HG03457 (cell line): ENCODE measurements at regions not wholly inside any gene's neighbourhood (a gene's known extent, or its start where the extent isn't known, plus 50 kb on each side); places are given as distances from the start of the nearest gene placed in this dataset.

Experiments used
- ATAC-seq: cut with Tn5 transposase; IDR thresholded peaks from one replicate; pipeline ENCODE4 v1.9.1; 2021; ENCODE audit warnings: moderate number of reproducible peaks; ENCODE audit not compliant: unreplicated experiment

DNA sequence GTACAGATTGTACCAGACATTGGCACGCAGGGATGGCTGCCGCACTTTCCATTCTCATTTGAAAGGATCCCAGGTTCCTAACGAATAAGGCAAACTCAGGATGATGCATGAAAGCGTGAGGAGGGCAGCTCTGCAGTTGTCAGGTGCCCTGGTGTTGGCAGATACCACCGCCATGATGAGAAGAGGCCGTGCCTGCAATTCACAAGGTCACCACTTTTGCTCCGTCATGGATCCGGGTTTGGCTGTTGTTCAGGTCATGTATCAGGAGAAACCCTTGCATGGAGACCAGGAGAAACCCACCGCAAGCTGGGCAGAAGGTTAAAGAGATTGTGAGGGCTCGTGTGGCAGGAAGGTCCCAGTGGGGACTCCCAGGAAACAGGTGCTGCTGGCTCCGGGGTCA, 233.2 kb downstream of the KLF6 start:
- ATAC-seq, result no peak

DNA sequence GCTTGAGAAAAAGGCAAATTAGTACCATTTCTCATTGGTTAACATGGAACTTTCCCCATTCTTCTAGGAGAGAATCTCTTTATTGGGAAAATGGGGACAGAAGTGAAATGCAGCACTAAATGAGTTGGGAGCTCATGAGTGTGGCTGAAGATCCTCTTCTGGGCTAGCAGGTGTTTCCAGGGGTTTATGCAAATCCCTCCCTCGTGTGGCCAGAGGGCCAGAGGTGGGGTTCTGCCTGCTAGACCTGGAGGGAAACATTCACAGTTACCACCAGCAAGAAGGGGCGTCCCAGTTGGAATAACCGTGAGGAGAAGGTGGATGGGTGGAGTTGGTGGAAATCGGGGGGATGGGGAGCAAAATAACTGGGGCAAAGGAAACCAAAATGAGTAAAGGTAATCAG, 235.9 kb downstream of the KLF6 start:
- ATAC-seq, result no peak

DNA sequence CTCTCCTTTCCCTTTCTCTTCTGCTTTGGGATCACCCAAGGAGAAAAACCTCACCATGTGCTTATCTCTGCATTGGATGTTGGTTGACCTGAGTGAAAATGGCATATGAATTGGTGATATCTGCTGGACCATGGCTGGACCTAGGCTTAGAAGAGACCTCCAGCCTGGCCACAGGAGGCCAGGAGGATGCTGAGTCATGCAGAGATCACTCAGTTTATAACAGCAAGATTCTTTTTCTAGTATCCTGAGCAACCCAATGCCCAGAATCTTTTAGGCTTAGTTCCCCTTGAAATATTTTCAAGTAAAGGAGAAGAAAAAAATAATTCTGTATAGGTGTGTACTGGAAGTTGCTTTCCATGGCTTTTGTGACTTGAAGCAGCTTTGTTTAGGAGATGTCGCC, 236.3 kb downstream of the KLF6 start:
- ATAC-seq, result no peak

DNA sequence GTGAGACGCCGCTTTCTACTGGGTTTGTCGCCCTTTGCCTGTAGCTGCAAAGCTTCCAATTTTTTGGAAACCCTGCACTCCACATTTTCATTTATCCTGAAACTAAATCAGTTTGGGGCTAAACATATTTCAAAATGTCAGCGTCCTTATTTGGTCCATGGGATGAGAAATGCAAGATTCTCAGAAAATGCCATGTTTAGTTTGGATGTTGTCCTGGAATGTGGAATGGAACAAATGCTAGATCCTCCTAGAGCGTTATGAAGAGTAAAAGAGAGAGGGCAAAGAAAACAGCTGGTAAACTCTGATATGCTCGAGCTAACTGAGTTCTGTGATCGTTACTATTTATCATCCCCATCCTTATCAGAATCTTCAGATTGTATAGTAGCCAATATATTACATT, 236.9 kb downstream of the KLF6 start:
- no peak for ATAC-seq

DNA sequence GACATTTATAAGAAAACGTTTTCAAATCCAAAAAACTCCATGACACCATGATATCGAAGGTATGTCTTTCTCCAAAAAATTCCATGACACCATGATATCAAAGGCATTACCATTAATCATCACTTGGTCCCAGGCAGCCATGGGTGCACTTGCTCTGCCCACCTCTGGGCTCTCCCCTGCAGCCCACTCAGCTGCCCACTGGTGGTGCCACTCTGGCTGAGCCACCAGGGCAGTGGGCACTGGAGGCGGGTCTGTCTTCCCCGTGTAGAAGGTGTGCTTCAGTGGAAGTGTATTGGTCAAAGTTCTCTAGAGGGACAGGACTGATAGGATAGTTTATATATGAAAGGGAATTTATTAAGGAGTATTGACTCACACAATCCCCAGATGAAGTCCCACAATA, 240.4 kb downstream of the KLF6 start:
- ATAC-seq, result no peak

DNA sequence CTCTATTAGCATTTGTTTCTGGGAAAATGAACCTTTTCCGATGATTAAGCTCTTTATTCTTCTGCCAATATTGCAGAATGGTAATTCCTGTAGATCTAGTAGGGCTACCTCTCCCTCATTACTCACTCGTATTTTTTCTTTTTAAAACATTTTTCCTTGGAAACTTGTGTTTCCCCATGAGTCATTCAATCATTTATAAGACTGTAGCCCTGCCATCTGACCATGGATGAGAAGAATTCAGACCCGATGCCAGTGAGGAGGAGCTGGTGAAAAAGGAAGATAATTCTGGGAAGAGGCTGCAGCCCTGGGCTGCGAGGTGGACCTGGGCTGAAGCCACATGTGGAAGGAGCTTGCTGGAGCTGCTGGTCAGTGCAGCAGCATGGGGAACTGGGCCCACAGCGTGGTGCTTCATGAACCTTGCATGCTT, 242.8 kb downstream of the KLF6 start:
- ATAC-seq, result no peak

DNA sequence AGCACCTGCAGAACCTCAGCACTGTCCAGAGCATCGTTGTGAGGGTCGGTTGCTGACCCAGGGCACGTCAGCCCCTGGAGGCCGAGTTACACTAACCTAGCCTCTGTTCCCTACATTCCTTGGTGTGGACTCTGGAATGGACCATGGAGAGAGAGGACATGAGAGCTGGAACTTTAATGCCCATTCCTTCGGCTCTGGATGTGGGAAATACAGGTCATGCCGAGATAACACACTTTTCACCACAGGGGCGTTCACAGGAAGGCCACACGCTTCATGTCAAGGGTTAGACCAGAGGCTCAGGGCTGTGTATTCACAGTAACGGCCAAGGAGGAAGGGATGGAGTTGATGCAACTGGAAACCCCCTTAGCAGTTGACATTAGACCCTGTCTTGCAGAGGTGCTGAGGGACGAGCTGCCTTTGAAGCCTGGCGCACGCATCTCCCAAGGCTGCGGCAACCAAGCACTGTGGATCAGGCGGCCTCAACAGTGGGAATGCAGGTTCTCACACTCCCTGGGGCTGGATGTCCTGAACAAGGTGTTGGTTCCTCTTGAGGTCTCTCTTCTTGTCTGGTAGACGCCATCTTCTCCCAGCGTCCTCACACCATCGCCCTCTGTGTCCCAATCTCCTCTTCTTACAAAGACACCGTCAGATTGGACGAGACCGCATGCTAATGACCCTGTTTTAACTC, 245.2 kb downstream of the KLF6 start:
- no peak for ATAC-seq

DNA sequence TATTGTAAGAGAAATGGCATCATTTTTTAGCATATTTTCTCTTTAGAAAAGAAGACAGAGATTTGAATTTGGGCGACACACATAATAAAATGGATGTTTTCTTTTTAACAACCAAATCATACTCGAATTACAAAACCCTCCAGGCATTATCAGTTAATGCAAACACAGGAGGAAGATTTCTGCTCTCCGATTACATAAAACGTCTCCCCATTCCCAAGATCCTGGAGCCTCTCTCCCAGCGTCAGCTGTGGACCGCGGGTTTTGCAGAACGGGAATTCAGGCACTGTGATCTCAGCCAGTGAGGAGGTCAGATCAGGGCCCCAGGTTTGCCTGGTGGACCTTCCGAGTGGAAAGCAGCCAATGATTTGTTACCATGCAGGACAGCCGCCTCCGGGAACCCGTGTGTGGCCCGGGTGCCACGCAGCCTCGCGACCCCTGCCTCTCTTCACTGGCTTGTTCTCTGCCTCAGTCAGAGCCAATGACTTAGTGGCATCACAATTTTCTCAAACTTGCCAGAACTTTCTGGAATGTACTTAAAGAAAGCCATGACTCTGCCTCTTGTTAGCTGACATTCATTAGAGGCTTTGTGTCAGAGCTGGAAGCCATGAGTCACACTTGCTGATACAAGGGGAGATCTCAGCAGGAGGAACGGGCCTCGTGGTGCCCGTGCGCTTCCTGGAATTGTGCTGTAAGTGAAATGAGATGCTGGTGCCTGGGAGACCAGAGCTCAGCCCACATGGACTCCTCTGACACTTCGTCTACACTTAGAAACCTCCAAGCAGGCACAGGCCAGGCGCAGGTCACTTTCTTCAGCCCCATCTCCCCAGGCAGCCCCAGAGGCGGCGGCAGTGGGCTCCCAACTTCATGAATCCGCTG, 246.1 kb downstream of the KLF6 start:
- no peak for ATAC-seq

DNA sequence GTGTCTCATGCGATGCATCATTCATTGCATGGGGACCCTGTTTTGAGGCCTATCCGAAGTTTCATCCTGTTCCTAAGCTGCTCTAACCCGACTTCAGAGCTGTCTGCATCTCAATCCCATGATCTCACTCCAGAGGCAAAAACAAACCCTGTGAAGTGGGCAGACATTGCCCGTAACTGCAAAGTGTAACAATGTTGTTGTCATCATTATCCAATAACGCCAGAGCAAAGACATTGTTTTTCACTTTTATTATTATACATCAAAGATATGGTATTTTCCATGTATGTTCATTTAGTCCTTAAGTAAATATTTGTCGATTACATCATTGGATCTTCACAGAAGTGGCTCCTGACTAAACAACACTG, 246.7 kb downstream of the KLF6 start:
- ATAC-seq, result no peak

DNA sequence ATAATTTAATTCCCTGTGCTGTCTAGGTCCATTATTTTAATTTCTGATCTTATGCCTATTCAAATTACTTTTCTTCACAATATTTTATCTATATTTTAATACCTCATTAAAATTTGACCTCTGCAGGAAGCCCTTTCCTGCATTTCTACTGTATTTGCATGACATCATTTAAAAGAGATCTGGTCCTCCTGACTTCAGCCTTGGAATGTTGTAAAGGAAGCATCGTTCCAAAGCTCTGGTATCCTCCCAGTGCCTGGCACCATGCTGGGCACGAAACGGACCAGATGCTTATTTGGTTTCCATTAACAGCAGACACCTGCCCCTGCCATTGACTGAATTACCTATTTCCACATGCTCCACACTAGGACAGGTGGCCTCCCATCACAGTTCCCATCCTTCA, 247.5 kb downstream of the KLF6 start:
- no peak for ATAC-seq

DNA sequence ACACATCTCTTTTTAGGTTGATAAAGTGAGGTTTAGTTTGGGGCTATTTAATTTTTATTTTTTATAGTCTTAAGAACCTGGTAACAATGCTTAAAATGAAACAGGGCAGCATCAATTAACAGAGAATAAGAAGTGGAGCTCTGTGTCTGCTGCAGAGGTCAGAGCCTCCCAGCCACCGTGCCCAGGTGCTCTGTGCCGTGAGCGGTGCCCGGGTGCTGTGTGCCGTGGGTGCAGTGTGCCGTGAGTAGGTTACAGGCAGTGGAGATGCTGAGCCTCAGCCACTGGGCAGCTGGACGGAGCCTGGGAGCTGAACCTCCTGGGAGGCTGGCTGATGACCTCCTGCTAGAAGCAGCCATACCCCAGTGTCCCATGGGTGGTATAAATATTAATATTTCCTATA, 250.0 kb downstream of the KLF6 start:
- ATAC-seq, result no peak

DNA sequence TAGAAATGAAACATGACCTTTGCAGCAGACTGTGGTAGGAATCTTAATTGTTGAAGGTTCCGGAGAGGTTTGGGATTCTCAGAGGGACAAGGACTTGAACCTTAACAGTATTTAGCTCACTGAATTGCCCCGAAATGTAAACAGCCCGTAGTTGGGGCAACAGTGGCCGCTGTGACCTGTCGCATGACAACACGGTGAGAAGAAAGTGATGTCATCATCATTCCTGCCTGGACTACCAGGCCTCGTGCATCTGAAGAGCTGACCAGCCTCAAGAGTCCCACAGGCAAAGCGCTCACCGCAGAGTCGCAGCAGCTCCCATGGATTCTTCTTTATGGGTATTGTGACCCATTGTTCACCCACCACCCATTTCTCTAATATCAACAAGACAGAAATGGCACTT, 250.6 kb downstream of the KLF6 start:
- ATAC-seq, result no peak

DNA sequence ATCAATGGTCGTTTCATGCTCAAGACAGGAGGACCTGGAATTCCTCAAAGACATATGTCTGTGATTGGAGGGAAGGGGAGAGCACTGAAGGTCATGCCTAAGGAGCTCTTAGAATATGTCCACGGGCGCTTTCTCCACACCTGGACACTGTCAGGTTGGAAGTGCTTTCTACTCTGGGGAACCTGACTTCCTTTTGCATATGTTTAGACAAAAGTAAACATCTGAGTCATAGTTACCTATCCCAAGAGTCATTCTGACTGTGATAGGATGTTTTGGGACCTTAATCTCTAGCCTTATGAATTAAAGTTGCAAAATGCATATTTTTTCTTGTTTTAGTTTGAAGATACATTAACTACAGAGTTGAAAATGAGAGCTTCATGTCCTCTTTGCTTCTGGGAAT, 251.7 kb downstream of the KLF6 start:
- ATAC-seq, result no peak

DNA sequence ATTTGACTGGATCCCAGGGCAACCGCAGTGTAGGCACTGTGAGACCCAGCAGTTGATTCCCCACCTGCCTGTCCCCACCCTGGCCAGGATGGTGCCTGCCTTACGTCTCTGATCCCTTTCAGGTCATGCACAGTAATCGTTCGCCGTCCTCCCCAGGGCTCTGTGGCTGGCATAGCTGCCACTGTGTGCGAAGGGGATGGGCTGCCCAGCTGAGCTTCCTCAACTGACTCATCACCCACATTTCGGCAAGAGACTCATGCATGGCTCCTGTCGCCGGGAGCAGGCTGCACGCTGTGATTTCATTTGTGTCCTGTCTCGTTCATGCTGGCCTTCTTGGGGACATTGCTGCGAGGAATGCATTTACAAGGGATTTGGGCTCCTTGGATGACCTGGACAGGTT, 252.4 kb downstream of the KLF6 start:
- no peak for ATAC-seq

DNA sequence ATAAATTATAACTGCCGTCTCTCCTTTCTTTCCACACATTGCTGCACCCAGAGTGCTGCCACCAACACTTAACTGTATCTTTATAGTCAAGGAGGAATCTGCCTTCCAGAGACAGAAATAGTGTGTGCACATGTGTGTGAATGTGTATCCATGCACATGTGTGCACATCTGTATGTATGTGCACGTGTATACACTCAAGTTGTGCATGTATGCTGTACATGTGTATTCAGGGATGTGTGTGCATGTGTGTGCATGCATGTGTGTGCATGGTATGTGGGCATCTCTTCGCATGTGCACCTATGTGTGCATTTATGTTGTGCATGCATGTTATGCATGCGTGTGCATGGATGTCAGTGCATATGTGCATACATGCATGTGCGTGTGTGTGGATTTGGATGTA, 253.3 kb downstream of the KLF6 start:
- no peak for ATAC-seq

DNA sequence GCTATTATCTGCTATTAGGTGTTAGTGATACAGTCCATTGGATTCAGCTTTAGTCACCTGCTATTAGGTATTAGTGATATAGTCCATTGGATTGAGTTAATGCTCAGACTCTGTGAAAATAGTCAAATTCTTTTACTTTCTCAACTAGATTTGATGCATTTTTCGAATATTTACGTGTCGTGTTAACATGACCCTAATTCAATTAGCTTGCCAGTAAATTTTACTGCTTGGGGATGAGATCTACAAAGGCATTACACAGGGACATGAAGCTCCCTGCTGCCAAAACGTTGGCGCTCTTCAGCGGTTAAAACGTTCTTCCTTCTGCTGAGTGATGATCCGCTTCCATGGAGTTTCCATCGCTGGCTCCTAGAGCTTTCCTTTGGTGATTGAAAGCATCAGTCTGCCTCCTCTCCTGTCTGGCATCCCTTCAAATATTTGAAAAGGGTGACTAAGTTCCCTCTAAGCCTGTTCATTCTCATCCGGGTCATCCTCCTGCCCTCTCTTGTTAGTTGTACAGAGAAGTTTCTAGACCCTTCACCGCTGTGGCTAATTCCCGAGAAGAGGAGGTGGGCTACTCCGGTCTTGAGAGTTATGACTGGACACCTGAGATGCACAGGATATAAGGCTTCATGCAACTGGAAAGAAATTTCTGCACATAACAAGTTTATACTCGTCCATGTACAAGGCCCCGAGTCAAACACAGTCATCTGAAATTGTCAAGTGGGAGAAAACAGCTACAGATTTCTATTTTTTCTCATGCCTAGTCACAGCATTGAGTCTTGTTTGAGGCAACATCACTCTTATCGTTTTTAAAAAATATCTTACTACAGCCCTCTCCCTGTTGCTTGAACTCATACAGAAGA, 254.0 kb downstream of the KLF6 start:
- ATAC-seq, result no peak

DNA sequence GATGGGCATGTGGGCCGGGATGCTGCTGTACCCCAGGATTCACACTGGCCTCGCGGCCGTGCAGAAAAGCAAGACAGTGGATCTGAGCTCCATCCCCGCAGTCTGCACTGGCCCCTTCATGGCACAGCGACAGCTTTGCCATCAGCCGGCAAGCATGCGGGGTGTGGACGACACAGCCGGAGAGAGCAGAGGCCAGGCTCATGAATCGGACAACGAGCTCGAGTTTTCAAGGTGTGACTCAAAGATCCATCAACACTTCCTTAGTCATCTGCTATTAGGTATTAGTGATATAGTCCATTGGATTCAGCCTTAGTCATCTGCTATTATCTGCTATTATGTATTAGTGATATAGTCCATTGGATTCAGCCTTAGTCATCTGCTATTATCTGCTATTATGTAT, 254.7 kb downstream of the KLF6 start:
- no peak for ATAC-seq

DNA sequence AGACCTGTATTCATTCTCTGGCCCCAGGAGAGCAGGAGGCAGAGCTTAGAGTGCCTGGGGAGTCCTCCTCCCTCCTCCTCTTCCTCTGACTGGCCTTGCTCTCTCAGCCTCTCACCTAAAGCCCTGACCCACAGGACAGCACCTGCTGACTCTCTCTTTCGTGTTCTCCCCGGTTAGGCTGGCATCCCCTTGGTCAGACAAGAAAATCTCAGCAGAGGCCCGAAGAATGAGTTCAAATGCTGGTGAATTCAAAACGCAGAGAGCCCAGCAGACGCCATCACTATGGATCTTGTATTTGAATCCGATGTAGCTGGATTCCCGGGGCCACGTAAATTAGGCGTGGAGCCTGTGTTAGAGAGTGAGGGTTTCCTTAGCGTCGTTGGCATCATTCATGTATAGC, 255.3 kb downstream of the KLF6 start:
- ATAC-seq, result no peak

DNA sequence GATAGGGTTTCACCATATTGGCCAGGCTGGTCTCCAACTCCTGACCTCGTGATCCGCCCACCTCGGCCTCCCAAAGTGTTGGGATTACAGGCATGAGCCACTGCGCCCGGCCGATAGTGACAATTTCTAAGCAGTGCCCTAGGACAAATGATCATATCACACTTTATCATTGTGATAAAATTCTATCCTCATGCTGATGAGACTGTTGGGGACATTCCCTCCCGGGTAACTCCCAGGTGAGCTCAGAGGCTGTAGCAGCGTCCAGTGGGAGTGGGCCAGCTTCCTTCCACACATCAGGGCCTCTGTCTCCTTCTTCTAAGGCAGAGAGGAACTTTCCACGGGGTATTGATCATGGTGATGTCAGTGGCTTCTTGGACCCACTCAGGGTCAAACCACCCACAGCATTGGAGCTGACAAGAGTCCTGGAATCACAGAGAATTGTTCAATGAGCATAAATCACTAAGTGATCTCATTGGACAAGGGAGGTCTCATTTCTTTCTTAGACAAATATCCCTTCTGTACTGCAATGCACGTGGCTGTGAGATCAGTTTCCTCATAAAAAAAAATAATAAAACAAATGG, 256.1 kb downstream of the KLF6 start:
- ATAC-seq, result no peak

DNA sequence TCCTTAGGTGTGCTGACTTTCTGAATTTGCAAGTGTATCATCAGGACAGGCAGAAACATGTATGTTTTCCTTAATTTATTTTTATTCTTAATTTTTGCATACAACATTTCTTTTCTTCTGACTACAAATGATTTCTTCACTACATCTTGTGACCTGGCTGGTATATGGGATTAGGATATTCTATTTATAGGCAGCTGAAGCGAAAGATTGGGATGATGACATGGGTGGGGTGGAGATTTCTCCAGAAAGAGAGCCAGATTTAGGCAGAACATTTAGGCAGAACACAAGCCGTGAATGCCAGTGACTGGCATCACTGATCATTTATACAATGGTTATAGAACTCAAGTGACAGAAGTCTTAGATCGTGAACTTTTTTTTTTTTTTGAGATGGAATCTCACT, 256.7 kb downstream of the KLF6 start:
- ATAC-seq, result no peak

DNA sequence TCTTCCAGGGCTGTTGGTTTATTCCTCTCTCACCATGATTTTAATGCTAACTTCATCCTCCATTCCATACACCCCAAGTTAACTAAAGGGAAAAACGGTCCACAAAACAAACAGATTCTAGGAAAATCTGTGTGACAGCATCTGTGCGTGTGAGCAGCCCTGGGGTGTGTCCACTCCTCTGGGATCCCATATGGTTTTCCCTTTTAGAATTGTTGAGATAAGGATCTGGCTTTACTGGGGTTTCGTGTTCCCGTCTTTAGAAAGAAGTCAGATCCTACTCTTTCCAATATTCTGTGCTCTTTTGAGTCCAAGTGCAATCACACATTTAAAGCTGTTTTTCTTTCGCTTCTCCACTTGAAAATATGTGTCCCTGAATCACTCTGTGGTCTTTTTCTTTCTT, 257.1 kb downstream of the KLF6 start:
- ATAC-seq, result no peak
